GM19468 (cell line): ENCODE measurements at regions not wholly inside any gene's neighbourhood (a gene's known extent, or its start where the extent isn't known, plus 50 kb on each side); places are given as distances from the start of the nearest gene placed in this dataset.

Experiments used
- ATAC-seq: cut with Tn5 transposase; IDR thresholded peaks from one replicate; pipeline ENCODE4 v1.9.1; 2021; ENCODE audit warnings: mild to moderate bottlenecking, moderate library complexity, moderate number of reproducible peaks; ENCODE audit not compliant: unreplicated experiment; ENCODE audit errors: extremely low read depth

DNA sequence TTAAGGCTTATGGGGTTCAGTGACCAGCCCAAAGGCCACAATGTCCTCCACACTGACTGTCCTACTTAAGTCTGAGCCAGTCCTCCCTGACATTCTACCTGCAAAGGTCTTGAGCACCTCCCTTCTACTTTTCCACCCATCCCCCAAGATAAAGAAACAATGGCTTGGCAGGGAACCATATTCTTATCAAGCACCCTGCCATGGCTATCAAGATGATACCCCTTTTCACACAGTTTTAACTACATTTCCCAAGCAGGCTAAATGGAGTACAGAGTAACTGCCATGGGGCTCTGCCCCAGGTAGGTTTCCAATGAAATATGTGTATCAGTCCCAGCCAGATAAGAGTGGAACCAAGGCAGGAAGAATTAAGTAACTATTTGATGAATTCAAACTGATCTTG lies 85.9 kb upstream of the MOCS1 start:
- no peak for ATAC-seq

DNA sequence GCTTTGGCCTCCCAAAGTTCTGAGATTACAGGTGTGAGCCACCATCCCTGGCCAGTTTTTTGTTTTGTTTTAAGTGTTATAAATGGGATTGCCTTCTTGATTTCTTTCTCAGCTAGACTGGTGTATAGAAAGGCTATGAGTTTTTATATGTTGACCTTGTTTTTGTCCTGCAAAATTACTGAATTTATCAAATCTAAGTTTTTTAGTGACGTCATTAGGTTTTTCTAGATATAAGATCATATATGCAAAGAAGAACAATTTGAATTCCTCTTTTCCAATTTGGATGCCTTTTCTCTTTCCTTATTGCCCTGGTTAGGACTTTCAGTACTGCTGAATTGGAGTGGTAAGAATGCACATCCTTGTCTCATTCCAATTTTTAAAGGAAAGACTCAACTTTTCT lies 81.3 kb upstream of the MOCS1 start:
- no peak for ATAC-seq

DNA sequence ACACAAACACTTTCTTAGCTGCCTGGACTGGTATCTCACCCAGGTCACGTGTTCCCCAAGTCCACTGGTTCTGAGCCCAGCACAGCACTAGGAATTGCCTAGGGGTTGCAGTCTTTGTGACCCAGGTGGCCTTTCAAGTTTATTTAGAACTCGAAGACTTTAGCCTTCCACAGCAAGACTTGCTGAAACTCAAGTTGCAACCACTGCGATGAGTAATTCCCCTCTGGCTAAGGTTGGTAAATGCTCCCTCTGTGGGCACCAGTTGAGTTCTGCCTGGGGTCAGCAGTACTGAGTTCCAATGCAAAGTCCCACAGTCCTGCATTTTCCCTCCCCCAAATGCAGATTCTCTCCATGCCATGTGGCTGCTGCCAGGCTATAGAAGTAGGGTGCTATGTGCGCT lies 77.6 kb upstream of the MOCS1 start:
- ATAC-seq, result no peak

DNA sequence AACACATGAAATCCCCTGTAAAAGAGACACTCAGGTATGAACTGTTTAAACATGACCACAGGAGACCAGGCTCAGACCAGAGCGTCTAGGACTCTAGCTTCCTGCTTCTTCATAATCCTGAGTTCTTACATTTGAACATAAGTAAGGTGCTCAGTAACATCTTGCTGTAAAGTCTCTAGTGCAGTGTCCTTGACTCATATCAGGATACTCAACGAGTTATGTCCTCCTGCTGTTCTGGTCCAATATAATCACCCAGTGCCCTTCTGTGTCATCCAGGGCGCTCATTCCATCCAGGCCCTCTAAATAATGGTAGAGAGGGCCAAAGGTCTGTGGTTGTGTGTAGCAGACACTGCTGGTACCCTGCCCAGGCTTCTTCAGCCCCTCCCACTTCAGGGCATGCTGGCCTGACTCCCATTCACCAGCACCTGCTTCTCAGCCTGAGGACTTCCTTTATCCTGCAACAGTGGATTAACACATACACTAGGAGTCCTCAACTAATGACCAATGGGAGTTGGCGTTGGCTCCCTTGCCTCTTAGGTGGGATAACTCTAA lies 66.8 kb upstream of the MOCS1 start:
- no peak for ATAC-seq

DNA sequence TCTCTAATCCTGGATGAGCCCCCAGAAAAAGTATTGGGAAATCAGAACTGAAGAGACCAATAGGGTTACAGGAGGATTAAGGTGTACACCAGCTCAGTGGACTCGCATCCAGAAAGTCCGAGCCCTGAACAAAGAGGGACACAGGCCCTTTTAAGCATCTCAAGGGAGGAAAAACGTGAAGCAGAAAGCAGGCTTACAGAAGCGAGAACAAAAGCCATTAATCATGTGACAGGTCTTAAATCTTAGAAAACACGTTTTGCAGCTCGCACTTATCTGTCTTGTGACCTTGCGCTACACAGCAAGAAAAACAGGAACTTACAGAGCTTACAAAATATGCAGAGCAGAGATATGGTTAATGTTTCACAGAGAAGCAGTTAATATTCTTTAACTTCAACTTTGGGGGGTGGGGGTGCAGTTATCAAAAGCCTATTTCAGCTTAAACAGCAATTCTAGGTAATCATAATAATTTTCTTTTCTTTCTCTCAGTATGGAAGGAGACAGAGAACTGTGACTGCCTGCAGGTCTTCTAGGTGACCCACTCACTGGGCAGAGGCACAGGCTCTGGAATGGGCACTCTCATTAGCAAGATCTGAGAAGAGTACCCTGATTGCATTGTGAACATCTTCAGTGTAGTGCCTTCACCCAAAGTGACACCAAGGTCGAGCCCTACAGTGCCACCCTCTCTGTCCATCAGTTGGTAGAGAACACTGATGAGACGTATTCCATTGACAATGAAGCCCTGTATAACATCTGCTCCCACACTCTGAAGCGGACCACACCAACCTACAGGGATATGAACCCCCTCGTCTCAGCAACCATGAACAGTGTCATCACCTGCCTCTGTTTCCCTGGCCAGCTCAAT lies 65.0 kb upstream of the MOCS1 start:
- ATAC-seq, result no peak

DNA sequence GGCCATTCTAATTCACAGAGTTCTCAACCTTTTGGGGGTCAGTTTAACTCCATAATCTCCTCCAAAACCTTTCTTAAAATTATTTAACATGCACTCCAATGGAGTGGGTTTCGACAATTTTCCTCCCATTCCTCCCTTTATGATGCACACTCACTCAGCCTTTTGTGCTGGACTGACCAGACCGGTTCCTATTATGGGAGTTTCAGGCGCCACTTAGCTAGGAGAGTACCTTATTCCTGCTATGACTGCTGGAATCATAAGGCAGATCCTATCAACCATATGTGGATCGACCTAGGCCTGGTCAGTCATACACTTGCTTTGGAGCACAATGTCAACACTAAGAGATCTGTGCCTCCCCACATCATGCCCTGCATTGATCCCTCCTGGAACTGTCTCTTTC lies 63.9 kb upstream of the MOCS1 start:
- no peak for ATAC-seq

DNA sequence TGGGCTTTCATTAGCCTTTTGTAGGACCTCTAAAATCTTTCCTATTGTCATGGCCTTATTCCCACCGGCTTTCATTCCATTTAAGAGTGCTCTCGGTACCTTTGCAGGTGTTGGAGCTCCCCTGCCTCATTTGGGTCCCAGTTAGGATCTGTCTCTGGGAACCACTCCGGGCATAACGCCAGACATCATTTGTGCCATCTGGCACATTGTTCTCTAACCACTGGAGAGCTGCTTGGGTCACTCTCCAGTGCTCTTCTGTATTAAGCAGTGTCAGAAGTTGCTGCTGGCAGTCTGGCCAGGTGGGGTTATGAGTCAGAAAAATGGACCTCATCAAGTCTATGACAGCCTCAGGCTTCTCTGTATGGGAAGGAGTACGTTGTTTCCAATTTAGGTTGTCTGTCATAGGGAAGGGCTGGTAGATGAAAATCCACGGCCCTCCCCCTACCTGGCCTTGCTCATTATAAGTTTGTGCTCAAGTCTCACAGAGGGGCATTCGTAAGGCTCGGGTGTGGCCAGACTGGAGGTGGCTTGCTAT lies 62.9 kb upstream of the MOCS1 start:
- ATAC-seq, result no peak

DNA sequence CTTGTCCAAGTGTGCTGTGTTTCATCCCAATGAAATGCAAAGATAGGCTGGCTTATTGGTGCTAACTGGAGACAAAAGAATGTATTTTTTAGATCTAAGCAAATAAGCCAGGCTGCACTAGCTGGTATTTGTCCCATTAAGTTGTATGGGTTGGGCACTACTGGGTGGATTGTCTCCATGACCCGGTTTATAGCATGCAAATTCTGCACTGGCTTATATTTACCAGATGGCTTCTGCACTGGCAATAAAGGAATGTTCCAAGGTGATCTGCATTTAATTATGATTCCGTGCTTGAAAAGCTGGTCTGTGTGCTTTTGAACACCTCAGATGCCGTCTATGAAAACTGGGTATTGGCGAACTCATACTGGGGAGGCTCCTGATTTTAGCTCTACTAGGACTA lies 61.4 kb upstream of the MOCS1 start:
- ATAC-seq, result no peak

DNA sequence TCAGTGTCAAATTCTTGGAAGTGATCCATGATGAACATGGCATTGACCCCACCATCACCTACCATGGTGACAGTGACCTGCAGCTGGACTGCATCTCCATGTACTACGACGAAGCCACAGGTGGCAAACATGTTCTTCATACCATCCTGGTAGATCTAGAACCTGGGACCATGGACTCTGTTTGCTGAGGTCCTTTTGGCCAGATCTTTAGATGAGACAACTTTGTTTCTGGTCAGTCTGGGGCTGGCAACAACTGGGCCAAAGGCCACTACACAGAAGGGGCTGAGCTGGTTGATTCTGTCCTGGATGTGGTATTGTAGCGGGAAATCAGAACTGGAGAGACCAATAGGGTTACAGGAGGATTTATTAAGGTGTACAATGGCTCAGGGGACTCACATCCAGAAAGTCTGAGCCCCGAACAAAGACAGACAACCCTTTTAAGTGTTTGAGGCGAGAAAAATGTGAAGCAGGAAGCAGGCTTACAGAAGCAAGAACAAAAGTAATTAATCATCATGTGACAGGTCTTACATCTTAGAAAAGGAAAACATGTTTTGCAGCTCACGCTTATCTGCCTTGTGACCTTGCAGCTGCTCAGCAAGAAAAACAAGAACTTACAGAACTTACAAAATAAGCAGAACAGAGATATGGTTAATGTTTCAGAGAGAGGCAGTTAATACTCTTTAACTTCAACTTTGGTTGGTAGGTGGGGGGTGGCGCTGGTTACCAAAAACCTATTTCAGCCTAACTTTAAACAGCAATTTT lies 58.8 kb upstream of the MOCS1 start:
- no peak for ATAC-seq
